Activated CD8-positive, alpha-beta memory T cell treated with anti-CD3 and anti-CD28 coated beads for 48 hours (primary cell): ENCODE measurements at regions not wholly inside any gene's neighbourhood (a gene's known extent, or its start where the extent isn't known, plus 50 kb on each side); places are given as distances from the start of the nearest gene placed in this dataset.

Source experiments
- DNase-seq, 3 experiments: peaks; one replicate each; pipeline ENCODE4 v3.0.0-alpha.2; 2020; ENCODE audit warnings: low read depth in 2 of 3, low spot score in 2 of 3

- no peak for DNase-seq
These were observed 60.0 kb upstream of the GZMB start for GRCh38 chr14:24693983-24694382.

DNA sequence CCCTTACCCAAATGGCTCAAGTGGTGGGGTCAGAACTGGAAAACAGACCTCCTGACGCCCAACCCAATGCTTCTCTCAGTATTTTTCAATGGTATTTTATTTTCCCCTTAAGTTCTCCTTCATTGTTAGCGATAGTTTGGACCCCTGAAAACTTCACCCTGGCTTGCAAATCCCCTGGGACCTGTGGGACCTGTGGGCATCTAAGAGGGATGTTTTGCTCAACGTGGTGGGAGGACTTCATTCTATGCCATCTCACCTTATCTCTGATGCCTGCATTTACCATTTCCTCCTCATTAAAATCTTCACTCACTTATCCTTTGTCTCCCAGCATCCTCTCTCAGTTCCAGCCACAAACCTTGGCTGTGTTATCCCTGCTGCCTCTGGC lies 59.4 kb upstream of the GZMB start:
- no peak for DNase-seq

- no peak for DNase-seq
These were observed 58.7 kb upstream of the GZMB start for GRCh38 chr14:24692382-24693352.

GRCh38 chr14:24690492-24690891 lies 56.5 kb upstream of the GZMB start:
- DNase-seq: no peak

- DNase-seq: no peak
These were observed 54.2 kb upstream of the GZMB start for GRCh38 chr14:24688030-24688658.
